Panc1 (cell line): ENCODE measurements at regions not wholly inside any gene's neighbourhood (a gene's known extent, or its start where the extent isn't known, plus 50 kb on each side); places are given as distances from the start of the nearest gene placed in this dataset.

Experiments
- ATAC-seq: fragments of 200-7000 bp; cut with Tn5 transposase; 2 replicates; pipeline ENCODE4 v1.9.1; 2020; ENCODE audit warnings: mild to moderate bottlenecking, moderate library complexity
- BruUV-seq: library from RNA; stranded (reverse); fragments of 400-500 nt; replicated peaks from 2 replicates; lab custom pipeline; 2021; lab: Mats Ljungman, UMichigan
- CTCF ChIA-PET: fragments of 300-600 bp; sonication (Branson Sonifier 250); formaldehyde crosslinking; loops from one replicate; lab custom pipeline; 2022; ENCODE audit warnings: antibody characterized with exemption; lab: Charles Lee
- POLR2A ChIA-PET: fragments of 300-600 bp; sonication (Branson Sonifier 250); formaldehyde crosslinking; loops from one replicate; lab custom pipeline; 2022; ENCODE audit warnings: antibody characterized with exemption; lab: Charles Lee
- DNase-seq: peaks from one replicate; pipeline ENCODE4 v3.0.0-alpha.2; 2010; ENCODE audit warnings: low read depth, low spot score
- H3K27ac ChIP-seq: 2 replicates; pipeline ENCODE4 v1.5.1; 2011; ENCODE audit warnings: mild to moderate bottlenecking, low read length, inconsistent platforms
- H3K27me3 ChIP-seq: fragments of 200-500 bp; sonication (Bioruptor generic); 2 replicates; pipeline ENCODE4 v1.6.0; 2014; ENCODE audit warnings: low read length, inconsistent platforms; ENCODE audit not compliant: control insufficient read depth, insufficient read depth
- H3K36me3 ChIP-seq: fragments of 200-500 bp; sonication (Bioruptor generic); 2 replicates; pipeline ENCODE4 v1.5.1; 2014; ENCODE audit warnings: inconsistent platforms, mild to moderate bottlenecking, low read length, moderate library complexity; ENCODE audit not compliant: control insufficient read depth, insufficient read depth
- H3K4me1 ChIP-seq: 2 replicates; pipeline ENCODE4 v1.5.1; 2011; ENCODE audit warnings: inconsistent platforms, mild to moderate bottlenecking, low read length, moderate library complexity; ENCODE audit not compliant: control insufficient read depth, insufficient read depth
- H3K4me3 ChIP-seq, 2 experiments: 2 replicates each; pipeline ENCODE4 v1.5.1; 2011 to 2012; ENCODE audit warnings: low read depth in 2 of 2, low read length in 2 of 2, mild to moderate bottlenecking in 2 of 2, inconsistent platforms in 1 of 2, moderate library complexity in 1 of 2
- H3K9me3 ChIP-seq: fragments of 200-500 bp; sonication (Bioruptor generic); 2 replicates; pipeline ENCODE4 v1.5.1; 2014; ENCODE audit warnings: low read depth, mild to moderate bottlenecking, inconsistent platforms, low read length, moderate library complexity; ENCODE audit not compliant: control insufficient read depth, insufficient read depth
- POLR2AphosphoS5 ChIP-seq: IDR thresholded peaks from 2 replicates; pipeline ENCODE4 v1.6.1; 2012; ENCODE audit warnings: mild to moderate bottlenecking, low read depth, low read length, moderate library complexity
- SIN3A ChIP-seq: IDR thresholded peaks from 2 replicates; pipeline ENCODE4 v1.6.1; 2012; ENCODE audit warnings: low read depth, mild to moderate bottlenecking, low read length, moderate library complexity, borderline replicate concordance; ENCODE audit not compliant: insufficient read depth
- TCF7L2 ChIP-seq: IDR thresholded peaks from 2 replicates; pipeline ENCODE4 v1.6.1; 2011; ENCODE audit warnings: mild to moderate bottlenecking, low read depth, low read length, inconsistent platforms
- in situ Hi-C: cut with HindIII; loops from 2 replicates; pipeline ENCODE4 v1.10.0; 2016; ENCODE audit warnings: low sequenced_read_pairs, low pct_unique_long_range_greater_than_20kb
- intact Hi-C: fragments of 100-400 bp; cut with micrococcal nuclease; formaldehyde crosslinking; loops from one replicate; pipeline ENCODE4 v1.10.0; 2022; ENCODE audit not compliant: unreplicated experiment
- TF ChIP-seq, protein P1 (sequence below), 2 experiments: IDR thresholded peaks; 2 replicates each; pipeline ENCODE4 v1.6.1; 2011 to 2012; ENCODE audit warnings: low read depth in 2 of 2, control low read depth in 1 of 2, low read length in 1 of 2, mild to moderate bottlenecking in 1 of 2, moderate library complexity in 1 of 2; ENCODE audit not compliant: insufficient read depth in 1 of 2
- TF ChIP-seq, protein P2 (sequence below): fragments of 450-650 bp; IDR thresholded peaks from 2 replicates; pipeline ENCODE4 v1.5.1; 2017; ENCODE audit warnings: mild to moderate bottlenecking

DNA sequence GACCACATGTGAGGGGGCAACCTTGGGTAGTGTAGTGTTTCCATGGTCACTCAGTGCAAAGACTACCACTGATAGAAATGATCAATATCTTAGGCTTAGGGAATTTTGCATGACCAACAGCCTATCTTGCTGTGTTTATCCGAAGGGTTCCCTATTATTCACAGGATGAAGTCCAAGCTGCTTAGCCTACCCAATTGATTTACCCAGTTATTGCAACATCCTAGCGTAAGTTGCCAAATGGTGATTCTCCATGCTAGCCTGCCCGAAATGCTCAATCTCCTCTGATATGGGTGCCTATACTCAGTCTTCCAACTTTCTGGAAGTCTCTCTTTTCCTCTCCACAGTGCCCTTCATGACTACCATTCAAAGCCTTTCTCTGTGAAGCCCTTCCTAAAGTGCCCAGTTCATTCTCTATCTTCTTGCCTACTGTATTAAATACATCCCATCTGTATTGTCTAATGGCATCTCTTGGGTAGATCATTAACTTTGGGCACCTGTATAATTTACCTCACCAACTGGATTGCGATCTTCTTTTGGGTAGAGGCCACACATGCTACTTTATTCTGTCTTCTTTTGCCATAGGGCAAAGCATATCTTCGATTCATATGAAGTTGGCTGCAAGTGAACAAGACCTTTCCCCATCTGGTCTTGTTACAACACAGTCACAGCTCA is 240.5 kb downstream of the CLIC5 start:
- in situ Hi-C loops (no loop called here), intact Hi-C loops (no loop called here)
- ChIA-PET CTCF (no interaction called here), POLR2A (no interaction called here)
- H3K27ac ChIP-seq, result no peak overlapping the region
- H3K27me3 ChIP-seq, result peaks cover 17% of the 10 kb centered on the region
- BruUV-seq, result no TSS peak
- no peak overlapping the region for H3K4me3 ChIP-seq
- no peaks in the 10 kb centered on the region for H3K9me3 ChIP-seq
- no peak for TF ChIP-seq POLR2AphosphoS5
- TF ChIP-seq TCF7L2, result no peak
- TF ChIP-seq, protein P1, sequence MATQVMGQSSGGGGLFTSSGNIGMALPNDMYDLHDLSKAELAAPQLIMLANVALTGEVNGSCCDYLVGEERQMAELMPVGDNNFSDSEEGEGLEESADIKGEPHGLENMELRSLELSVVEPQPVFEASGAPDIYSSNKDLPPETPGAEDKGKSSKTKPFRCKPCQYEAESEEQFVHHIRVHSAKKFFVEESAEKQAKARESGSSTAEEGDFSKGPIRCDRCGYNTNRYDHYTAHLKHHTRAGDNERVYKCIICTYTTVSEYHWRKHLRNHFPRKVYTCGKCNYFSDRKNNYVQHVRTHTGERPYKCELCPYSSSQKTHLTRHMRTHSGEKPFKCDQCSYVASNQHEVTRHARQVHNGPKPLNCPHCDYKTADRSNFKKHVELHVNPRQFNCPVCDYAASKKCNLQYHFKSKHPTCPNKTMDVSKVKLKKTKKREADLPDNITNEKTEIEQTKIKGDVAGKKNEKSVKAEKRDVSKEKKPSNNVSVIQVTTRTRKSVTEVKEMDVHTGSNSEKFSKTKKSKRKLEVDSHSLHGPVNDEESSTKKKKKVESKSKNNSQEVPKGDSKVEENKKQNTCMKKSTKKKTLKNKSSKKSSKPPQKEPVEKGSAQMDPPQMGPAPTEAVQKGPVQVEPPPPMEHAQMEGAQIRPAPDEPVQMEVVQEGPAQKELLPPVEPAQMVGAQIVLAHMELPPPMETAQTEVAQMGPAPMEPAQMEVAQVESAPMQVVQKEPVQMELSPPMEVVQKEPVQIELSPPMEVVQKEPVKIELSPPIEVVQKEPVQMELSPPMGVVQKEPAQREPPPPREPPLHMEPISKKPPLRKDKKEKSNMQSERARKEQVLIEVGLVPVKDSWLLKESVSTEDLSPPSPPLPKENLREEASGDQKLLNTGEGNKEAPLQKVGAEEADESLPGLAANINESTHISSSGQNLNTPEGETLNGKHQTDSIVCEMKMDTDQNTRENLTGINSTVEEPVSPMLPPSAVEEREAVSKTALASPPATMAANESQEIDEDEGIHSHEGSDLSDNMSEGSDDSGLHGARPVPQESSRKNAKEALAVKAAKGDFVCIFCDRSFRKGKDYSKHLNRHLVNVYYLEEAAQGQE (IDR thresholded peaks at IDR 0.05; ENCODE audit: insufficient read depth in 1 of 2, low read depth in 2 of 2, low read length in 1 of 2), result no peak
- H3K4me1 ChIP-seq, result no peaks in the 10 kb centered on the region
- no peak for DNase-seq
- ATAC-seq, result no peak
- H3K36me3 ChIP-seq, result no peaks in the 10 kb centered on the region

DNA sequence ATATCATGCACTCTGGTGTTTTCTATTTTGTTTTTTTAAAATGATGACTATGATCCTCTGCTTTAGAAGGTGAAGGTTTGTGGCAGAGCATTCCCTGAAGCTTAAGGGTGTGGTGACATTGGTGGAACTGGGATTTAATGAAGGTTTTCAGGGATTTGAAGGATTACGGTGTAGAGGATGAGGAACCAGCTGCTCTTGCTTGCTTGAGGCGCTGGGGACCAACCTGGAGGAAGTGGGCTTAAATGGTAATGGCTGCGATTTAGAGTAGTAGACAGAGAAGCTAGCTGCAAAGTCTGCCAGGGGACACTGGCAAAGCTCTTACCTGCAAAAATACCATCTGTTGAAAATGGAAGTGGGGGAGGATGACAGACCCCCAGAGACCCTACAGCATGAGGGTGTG is 241.8 kb downstream of the CLIC5 start:
- CTCF ChIA-PET, result no interaction called here
- in situ Hi-C loops, result no loop called here
- POLR2A ChIA-PET, result no interaction called here

More for the DNA sequence above, 241.8 kb downstream of the CLIC5 start:
- BruUV-seq, result no TSS peak
- Histone ChIP-seq H3K9me3 (no peaks in the 10 kb centered on the region), H3K4me1 (no peaks in the 10 kb centered on the region), H3K4me3 (no peak overlapping the region), H3K36me3 (no peaks in the 10 kb centered on the region), H3K27me3 (peaks cover 17% of the 10 kb centered on the region), H3K27ac (no peak overlapping the region)
- ATAC-seq, result no peak
- TF ChIP-seq TCF7L2 (no peak), SIN3A (no peak), POLR2AphosphoS5 (no peak)
- TF ChIP-seq, protein P2, sequence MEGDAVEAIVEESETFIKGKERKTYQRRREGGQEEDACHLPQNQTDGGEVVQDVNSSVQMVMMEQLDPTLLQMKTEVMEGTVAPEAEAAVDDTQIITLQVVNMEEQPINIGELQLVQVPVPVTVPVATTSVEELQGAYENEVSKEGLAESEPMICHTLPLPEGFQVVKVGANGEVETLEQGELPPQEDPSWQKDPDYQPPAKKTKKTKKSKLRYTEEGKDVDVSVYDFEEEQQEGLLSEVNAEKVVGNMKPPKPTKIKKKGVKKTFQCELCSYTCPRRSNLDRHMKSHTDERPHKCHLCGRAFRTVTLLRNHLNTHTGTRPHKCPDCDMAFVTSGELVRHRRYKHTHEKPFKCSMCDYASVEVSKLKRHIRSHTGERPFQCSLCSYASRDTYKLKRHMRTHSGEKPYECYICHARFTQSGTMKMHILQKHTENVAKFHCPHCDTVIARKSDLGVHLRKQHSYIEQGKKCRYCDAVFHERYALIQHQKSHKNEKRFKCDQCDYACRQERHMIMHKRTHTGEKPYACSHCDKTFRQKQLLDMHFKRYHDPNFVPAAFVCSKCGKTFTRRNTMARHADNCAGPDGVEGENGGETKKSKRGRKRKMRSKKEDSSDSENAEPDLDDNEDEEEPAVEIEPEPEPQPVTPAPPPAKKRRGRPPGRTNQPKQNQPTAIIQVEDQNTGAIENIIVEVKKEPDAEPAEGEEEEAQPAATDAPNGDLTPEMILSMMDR, result no peak
- TF ChIP-seq, protein P1 (IDR thresholded peaks at IDR 0.05; ENCODE audit: insufficient read depth in 1 of 2, low read depth in 2 of 2, low read length in 1 of 2), result no peak
- intact Hi-C loops, result no loop called here
- DNase-seq, result no peak
